Tibial nerve (tissue), 4 donors: ENCODE measurements at regions not wholly inside any gene's neighbourhood (a gene's known extent, or its start where the extent isn't known, plus 50 kb on each side); places are given as distances from the start of the nearest gene placed in this dataset.
A peak's percentile ranks its signal among the peaks of the same experiment; 100 is the strongest.

Source experiments
- CTCF ChIP-seq, 5 experiments: fragments of 200-600 bp in 3 of 5; fragments of 450-650 bp in 2 of 5; sonication (generic) in 3 of 5; IDR thresholded peaks; one replicate each; pipeline ENCODE4 v1.5.1; 2016 to 2019; ENCODE audit warnings: antibody characterized with exemption in 5 of 5, mild to moderate bottlenecking in 3 of 5, moderate library complexity in 2 of 5
- EP300 ChIP-seq, 2 donors: sonication (generic); formaldehyde crosslinking; IDR thresholded peaks; one replicate each; pipeline ENCODE4 v1.6.1; 2017; ENCODE audit warnings: antibody characterized with exemption in 2 of 2, mild to moderate bottlenecking in 1 of 2
- POLR2A ChIP-seq, 2 donors: fragments of 450-650 bp; IDR thresholded peaks; one replicate each; pipeline ENCODE4 v1.6.1; 2017; ENCODE audit warnings: antibody characterized with exemption in 2 of 2, mild to moderate bottlenecking in 2 of 2, moderate library complexity in 2 of 2

GRCh38 chr13:97122381-97122996, 99.6 kb upstream of the MBNL2 start:
- TF ChIP-seq CTCF (IDR thresholded peaks at IDR 0.05) (no peak), POLR2A (IDR thresholded peaks at IDR 0.05) (no peak), EP300 (IDR thresholded peaks at IDR 0.05) (peak in 1 of 2 donors; percentile 29)
